GM21526 (cell line): ENCODE measurements at regions not wholly inside any gene's neighbourhood (a gene's known extent, or its start where the extent isn't known, plus 50 kb on each side); places are given as distances from the start of the nearest gene placed in this dataset.
"Not testable (repeated sequence)": the region's sequence is repeated elsewhere in the genome, so short reads cannot be mapped to it uniquely, and the experiment has no call there.

Source experiments
- ATAC-seq: cut with Tn5 transposase; IDR thresholded peaks from one replicate; pipeline ENCODE4 v1.9.1; 2021; ENCODE audit warnings: moderate library complexity; ENCODE audit not compliant: unreplicated experiment, low FRiP score

DNA sequence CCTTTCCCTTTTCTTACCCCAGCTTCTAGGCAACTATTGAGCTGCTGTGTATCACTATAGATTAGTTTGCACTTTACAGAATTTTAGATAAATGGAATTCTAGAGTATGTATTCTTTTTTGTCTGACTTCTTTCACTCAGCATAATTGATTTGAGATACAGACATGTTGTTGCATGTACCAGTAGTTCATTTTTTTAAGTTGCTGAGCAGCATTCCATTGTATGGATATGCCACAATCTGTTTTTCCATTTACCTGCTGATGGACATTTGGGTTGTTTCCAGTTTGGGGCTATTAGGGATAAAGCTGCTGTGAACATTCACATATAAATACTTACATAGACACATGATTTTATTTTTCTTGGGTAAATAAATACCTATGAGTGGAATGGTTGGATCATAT lies 135.7 kb downstream of the IGF1 start:
- no peak for ATAC-seq

DNA sequence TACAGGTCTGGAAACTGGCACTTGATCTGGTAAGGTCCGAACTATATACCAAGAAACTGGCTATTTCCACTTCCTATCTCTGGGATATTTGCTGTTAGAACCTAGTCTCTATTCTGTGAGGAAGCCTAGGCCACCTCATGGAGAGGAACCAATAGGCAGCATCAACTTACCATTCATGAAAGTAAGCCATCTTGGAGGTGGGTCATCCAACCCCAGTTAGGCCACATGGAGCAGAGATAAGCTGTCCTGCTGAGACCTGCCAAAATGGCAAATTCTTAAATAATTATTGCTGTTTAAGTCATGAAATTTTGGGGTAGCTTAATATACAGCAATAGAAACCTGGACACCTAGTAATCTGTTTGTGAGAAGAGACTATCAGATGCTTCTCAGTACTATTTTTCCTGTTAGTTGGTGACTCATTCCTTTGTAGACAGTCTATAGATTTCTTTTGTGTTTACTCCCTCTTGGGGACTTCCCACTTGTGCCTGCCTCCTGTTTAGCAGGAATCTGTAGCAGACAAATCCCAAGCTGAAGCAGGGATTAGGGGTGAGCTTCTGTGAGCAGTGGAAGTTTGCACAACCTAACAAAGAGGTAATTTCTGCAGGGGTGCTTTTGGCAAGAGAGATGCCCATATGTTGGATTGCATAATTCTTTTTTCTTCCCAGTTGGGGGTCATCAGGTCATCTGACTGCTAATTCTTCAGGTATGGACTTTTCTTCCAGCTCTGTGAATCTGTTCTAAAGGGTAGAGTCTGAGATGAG lies 136.8 kb downstream of the IGF1 start:
- ATAC-seq, result no peak

DNA sequence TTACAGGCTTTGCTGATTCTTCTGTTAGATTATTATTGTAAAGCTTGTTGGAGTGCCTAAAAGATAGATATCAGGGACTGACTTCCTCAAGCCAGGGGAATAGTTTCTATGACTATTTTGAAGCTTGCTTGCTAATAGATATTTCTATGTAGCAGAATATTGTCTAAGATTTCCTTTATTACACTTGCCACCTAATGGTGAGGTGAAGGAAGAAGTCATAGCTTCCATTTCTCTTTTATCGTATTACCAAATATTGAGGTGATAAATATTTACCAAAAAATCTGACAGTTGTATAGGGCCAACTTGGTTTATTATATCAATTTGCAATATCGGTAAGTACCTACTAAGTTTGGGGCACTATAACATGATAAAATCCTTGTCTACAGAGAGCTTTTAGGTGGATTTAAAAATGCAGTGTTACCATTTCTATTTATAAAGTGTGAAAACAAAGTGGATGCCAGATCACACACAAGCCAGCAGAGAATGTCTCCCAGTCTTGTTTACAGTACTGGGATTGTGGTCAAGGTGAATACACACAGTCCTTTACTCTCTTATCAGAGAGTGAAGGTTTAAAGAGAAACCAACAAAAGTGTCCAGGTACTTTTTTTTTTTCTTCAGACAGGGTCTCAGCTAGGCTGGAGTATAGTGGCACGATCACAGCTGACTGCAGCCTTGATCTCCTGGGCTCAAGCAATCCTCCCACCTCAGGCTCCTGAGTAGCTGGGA lies 137.9 kb downstream of the IGF1 start:
- ATAC-seq, result no peak

DNA sequence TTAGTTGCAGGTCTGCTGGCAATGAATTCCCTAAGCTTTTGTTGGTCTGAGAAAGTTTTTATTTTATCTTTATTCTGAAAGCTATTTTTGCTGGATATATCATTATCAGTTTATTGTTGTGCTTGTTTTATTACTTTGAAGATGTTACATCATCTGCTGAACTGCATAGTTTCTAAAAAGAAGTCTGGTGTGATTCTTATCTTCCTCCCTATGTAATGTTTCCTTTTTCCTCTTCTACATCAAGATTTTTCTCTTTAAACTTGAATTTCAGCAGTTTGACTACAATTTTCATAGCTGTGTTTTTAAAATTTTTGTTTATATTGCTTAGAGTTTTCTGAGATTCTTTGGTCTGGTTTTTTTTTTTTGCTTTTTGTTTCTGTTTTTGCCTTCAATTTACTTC lies 137.1 kb upstream of the PMCH start:
- no peak for ATAC-seq

DNA sequence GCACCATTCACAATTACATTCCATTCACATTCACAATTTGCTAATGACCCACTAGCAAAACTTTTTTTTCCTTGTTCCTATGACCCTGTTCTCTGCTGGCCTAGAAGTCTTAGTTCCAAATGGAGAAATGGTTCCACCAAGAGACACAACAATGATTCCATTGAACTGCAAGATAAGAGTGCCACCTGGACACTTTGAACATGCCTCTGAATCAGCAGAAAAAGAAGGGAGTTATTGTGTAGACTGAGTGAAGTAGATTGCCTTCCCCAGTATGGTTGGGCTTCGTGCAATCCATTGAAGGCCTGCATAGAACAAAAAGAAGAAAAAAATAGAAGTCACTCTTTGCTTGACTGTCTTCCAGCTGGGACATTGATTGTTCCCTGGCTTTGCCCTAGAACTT lies 133.8 kb upstream of the PMCH start:
- ATAC-seq, result no peak

DNA sequence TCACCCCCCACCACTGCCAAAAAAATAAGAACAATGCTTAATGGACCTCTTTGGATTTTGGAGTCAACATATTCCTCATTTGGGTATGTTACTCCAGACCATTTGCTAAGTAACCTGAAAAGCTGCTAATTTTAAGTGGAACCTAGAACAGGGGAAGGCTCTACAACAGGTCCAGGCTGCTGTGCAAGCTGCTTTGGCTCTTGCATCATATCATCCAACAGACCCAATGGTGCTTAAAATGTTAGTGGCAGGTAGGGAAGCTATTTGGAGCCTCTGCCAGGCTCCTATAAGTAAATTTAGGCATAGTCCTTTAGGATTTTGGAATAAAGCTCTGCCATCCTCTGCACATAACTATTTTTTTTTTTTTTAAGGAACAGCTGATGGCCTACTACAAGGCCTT lies 132.2 kb upstream of the PMCH start:
- no peak for ATAC-seq

DNA sequence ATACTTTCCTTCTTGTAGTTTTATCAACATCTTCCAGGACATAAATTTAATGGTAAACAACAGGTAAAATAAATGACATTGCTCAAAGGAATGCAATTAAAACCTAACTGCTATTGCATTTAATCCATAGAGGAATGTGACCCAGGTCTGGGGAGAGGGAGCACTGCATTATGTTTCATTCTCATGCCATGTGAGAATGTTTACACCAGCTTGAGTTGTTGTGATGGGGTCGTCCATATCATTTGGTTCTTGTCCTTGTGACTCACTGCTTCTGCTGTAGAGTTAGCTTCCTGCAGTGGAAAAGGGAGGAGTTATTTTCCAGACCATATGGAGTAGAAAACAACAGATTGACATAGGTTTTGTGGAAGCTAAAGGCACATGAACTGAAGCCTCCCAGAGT lies 129.3 kb upstream of the PMCH start:
- no peak for ATAC-seq

DNA sequence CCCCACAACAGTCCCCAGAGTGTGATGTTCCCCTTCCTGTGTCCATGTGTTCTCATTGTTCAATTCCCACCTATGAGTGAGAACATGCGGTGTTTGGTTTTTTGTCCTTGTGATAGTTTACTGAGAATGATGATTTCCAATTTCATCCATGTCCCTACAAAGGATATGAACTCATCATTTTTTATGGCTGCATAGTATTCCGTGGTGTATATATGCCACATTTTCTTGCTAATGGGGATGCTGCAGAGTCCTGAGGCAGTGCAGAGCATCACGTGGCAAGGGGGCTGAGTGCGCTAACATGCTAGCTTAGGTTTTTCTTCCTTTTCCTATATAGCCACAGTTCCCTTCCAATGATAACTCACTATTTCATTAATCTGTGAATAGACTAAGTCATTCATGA lies 127.5 kb upstream of the PMCH start:
- not testable (repeated sequence) for ATAC-seq

DNA sequence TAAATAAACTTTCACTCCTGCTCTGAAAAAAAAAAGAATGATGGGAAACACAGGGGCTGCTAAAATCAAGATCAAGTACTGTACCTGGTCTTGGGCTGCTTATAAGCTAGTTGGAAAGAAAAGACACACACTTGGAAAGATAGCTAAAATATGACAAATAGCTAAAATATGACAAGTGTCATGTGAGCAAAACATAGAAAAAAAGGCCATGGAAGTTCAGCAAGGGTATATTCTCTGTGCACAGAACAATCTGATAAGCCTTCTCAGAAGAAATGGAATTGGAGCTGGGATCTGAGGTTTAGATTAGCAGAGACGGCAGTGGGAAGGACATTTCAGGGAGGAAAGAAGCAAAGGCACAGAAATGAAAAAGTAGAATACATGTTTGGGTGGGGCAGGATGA lies 126.2 kb upstream of the PMCH start:
- ATAC-seq, result no peak

DNA sequence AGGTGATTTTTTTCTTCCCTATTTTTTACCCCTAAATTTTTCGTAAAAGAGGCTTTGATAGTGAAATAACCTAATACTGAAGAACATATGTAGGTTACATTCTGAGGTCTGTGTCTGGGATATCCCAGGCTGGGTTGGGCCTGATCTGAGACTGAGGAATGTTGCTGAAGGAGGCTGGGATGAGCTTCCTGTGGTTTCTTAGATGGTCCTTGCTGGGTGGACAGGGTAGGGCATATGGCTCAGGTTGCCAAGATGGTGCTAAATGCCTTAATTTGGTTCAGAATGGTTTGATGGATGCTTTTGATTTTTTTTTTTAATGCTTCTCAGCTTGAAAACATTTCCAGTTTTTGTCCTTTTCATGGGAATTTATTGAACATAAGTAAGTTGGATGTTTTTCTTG lies 124.6 kb upstream of the PMCH start:
- ATAC-seq, result no peak

DNA sequence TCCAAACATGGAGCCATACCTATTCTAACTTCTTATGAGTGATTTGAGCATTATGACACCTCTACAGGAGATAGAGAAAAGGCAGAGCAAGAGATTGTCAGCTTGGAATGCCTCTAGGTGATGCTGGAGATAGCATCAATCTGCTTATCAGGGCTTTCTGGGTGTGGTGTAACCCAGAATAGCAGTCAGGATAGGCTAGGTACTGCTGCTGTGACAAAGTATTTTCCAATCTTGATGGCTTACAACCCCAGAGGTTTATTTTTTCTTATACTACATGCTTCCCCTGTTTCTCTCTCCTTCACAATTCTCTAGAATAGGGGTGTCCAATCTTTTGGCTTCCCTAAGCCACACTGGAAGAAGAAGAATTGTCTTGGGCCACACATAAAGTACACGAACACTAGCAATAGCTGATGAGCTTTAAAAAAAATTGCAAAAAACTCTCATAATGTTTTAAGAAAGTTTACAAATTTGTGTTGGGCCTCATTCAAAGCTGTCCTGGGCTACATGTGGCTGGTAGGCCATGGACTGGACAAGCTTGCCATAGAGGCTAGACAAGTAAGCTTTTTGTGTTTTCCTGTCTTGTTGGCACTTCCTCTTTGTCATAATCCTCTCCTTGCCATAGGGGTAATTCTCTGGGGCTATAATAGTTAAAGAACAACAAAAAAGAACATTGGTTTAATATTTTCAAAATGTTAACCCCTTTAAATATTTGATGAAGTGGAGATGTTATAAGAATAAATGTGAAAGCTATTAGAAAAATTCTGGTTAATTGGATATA lies 123.9 kb upstream of the PMCH start:
- no peak for ATAC-seq

DNA sequence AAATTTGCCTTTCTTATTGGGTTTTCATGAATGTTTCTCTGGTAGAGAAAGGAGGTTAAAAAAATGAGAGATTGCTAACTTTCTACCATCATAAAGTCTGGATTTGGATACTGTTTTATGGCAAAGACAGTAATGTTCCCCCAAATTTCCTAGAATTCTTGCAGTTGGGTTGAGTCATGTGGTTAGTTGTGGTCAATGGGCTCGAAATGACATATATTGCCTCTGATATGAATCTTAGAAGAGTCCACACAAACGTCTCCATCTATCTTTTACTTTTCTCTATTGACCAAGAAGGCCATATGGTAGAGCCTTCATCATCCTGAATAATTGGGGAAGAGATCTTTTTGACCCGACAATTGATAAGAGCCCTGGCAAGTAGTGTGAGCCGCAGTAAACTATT lies 119.5 kb upstream of the PMCH start:
- no peak for ATAC-seq

DNA sequence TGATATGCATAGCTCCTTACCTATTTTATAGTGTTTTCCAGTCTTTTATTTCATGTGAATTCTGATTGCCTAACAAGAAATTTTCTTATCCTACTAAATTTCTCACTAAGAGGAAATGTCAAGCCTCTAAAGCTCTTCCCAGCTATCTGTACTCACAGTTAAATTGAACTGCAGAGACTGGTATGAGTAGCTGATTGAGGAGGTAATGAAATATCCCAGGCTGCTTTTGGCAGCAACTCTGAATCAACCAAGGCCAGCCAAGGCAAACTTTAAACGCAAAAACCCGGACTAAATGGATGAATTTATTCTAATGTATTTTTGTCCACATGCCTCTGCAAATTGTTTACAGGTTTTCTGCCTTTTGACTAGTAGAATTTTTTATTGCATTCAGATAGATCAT lies 119.1 kb upstream of the PMCH start:
- no peak for ATAC-seq

DNA sequence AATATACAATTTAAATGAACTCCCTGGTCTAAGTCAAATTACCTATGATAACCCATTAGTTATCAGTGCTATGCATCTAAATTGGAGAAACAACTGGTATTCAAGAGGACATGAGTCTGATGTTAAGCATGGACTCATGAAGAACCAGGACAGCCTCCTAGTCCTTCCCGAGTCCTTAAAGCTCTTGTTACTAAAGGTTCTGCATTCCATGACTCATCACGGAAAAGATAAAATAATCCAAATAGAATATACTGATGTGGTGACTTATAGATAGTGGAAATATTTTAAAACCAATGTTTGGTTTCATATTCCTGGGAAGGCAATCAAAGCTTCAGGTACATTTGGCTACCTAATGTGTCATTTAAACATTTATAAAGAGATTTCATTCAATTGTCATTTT lies 117.2 kb upstream of the PMCH start:
- no peak for ATAC-seq

DNA sequence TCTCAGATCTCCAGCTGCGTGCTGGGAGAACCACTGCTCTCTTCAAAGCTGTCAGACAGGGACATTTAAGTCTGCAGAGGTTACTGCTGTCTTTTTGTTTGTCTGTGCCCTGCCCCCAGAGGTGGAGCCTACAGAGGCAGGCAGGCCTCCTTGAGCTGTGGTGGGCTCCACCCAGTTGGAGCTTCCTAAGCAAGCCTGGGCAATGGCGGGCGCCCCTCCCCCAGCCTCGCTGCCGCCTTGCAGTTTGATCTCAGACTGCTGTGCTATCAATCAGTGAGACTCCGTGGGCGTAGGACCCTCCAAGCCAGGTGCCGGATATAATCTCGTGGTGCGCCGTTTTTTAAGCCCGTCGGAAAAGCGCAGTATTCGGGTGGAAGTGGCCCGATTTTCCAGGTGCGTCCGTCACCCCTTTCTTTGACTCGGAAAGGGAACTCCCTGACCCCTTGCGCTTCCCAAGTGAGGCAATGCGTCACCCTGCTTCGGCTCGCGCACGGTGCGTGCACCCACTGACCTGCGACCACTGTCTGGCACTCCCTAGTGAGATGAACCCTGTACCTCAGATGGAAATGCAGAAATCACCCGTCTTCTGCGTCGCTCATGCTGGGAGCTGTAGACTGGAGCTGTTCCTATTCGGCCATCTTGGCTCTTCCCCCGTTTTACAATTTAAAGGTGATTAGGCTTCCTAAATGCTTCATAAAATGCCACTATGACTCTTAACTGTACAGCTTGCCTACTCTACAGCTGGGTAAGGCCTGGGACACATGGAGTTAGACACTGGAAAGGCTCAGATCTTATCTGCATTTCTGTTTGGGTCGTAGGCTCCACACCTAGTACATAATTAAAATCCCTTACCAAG lies 115.7 kb upstream of the PMCH start:
- not testable (repeated sequence) for ATAC-seq

DNA sequence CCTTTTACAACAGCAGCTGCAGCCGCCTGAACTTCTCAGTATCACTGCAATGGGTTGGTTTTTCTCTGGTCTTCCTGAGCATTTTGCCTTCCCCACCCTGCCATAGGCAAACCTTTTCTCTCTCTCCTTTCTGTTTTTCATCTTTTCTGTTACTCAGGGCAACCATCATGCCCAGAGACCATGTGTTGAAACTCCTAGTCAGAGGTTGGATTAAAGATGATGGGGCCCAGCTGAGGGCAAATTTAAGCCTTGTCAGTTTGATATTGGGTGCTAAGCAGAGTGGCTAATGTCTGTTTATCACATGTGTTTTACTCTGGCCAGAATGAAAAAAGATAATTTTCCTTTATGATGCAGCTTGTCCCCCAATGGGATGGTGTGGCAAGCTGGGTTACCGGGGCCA lies 107.9 kb upstream of the PMCH start:
- no peak for ATAC-seq

DNA sequence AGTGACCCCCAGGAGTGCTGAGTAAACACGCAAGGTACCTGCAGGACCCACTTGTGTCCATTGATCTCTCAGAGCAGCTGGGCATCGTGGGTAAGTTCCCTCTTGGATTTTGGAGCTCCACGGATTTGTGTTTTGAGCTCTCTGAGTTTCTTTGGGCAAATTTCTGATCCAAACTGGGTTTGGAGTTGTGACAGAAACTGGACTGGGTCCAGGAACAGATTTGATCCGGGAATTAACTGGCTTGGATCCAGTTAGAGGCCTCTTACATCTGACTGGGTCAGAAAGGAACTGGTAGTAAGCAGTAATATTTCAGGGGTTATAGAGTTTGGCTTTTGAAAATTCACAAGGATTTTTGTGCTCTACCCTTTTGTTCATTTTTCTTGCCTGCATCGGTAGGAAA lies 107.0 kb upstream of the PMCH start:
- not testable (repeated sequence) for ATAC-seq

DNA sequence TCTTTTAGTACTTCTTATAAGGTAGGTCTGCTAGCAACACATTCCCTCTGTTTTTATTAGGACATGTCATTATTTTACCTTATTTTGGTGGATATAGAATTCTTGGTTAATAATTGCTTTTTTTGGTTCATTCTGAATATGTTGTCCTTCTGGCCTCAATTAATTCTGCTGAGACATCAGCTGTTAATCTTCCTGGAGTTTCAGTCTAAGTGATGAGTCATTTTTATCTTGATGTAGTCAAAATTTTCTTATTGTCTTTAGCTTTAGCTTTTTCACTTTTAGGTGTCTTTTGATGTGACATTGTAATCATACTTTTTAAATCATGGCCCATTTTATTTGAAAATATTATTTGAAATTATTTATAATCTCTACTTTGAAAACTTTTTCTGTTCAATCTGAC lies 104.9 kb upstream of the PMCH start:
- no peak for ATAC-seq

DNA sequence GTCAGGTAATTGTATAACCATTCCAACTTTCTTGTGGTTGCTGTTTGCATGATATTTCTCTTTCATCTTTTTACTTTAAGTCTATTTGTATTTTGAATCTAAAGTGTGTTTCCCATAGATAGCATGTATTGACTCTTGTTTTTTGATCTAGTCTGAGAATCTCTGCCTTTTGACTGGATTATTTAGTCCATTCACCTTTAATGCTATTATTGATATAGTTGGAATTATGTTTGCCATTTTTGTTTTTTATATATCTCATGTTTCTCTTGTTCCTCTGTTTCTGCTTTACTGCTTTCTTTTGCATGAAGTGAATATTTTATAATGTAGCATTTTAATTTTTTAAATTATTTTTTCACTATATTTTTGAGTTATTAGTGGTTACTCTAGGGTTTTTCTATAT lies 103.9 kb upstream of the PMCH start:
- no peak for ATAC-seq

DNA sequence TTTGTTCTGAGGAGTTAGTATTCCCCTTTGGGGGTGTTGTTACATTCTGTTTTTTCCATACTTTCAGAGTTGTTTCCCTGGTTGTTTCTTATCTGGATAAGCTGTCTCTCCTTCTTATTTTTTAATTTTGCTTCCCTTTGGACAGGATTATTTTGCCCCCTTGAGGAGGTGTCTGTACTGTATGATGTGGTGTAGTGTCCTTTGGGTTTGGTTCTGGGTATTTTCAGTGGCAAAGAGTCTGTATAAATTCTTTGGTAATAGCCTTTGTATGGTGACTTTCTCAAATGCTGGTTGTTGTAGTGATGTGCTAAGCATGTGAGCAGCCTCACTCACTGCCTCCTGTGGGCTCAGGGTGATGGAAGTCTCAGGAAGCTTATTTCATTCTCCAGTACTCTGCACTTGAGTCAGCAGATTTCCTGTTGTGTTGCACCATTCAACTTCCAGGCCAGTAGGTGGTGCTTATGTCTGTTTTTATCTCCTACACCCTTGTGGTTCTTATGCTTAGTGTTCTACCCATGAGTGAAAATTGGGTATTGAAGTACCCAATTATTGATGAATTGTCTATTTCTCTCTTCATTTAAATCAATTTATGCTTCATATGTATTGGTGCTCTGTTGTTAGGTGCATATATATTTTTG lies 103.3 kb upstream of the PMCH start:
- ATAC-seq, result peak; percentile 66
